GM12864 (cell line): ENCODE measurements at regions not wholly inside any gene's neighbourhood (a gene's known extent, or its start where the extent isn't known, plus 50 kb on each side); places are given as distances from the start of the nearest gene placed in this dataset.
A peak's percentile ranks its signal among the peaks of the same experiment; 100 is the strongest.

ENCODE experiments used
- DNase-seq: peaks from one replicate; pipeline ENCODE4 v3.0.0-alpha.2; 2011; ENCODE audit warnings: low read depth
- H3K4me3 ChIP-seq: 2 replicates; pipeline ENCODE4 v1.5.1; 2011; ENCODE audit warnings: mild to moderate bottlenecking, low read depth, low read length, control low read depth
- CTCF ChIP-seq: IDR thresholded peaks from 2 replicates; pipeline ENCODE4 v1.5.1; 2011; ENCODE audit warnings: low read depth, mild to moderate bottlenecking, moderate library complexity, low read length, control low read depth, inconsistent platforms; ENCODE audit errors: missing control alignments

DNA sequence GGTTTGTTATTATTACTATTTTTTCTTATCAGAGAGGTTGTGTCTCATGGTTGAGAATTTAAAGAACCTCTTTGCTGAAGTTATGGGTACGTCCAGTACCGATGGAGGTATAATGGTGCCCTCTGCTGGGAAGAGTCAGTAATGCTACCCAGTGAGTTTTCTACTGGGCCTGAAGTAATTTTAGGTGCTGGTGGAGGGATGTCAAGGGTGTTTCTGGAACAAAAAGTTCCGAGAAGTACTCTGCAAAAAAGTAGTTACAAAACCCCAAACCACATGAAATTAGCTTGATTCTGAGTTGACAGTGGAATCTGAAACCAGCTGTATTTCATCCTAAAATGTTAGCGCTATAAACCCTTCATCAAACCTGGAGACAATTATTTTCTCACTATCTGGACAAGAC, 102.5 kb upstream of the MID1 start:
- DNase-seq: peak; percentile 1
- H3K4me3 ChIP-seq: no peak overlapping the region
- peak; percentile 56 for TF ChIP-seq CTCF

DNA sequence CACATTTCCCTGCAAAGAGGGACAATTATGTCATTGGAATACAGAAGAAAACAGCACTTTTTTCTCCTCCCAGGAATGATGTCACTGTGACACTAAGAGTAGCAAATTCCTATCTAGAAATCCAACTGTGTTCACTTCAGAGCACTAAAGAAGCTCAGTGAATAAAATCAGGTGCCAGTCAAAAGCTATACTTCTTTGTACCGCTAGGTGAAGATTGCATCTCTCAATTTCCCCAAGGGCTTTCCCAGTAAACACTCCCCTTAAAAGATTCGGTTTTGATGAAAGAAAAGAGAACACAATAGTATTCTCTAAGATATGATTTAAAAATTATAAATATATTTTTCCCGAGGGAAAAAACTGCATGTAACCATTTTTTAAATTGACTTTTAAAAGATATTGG, 104.7 kb upstream of the MID1 start:
- no peak for DNase-seq
- H3K4me3 ChIP-seq: no peak overlapping the region
- peak; percentile 37 for TF ChIP-seq CTCF

DNA sequence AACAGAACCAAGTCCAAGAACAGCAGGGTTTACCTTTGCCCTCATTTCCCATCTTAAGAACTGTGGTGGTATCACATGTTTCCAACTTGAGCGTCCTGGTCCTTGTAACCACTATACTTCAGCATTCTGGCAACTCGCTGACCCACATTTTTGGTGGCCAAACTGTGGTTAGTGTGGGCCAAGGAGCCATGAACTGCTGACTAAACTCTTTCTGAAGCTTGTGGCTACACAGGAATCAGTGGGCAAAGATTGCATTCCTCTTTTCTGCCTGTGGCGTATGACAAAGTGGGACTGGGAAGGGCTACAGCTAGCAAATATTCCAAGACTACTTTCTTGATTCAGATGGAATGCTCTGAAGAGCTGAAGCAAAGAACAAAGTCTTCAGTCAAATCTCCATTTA, 106.3 kb upstream of the MID1 start:
- no peak for DNase-seq
- TF ChIP-seq CTCF: no peak

GRCh38 chrX:10728806-10729389, 108.5 kb upstream of the MID1 start:
- DNase-seq: no peak
- H3K4me3 ChIP-seq: no peak overlapping the region

More for the DNA sequence above, 106.3 kb upstream of the MID1 start:
- no peak overlapping the region for H3K4me3 ChIP-seq

GRCh38 chrX:10739426-10739825, 119.0 kb upstream of the MID1 start:
- DNase-seq: no peak
- no peak for TF ChIP-seq CTCF
- no peak overlapping the region for H3K4me3 ChIP-seq

More at GRCh38 chrX:10728806-10729389, 108.5 kb upstream of the MID1 start:
- no peak for TF ChIP-seq CTCF

GRCh38 chrX:10741003-10741402, 120.6 kb upstream of the MID1 start:
- TF ChIP-seq CTCF: no peak
- no peak overlapping the region for H3K4me3 ChIP-seq
- no peak for DNase-seq

DNA sequence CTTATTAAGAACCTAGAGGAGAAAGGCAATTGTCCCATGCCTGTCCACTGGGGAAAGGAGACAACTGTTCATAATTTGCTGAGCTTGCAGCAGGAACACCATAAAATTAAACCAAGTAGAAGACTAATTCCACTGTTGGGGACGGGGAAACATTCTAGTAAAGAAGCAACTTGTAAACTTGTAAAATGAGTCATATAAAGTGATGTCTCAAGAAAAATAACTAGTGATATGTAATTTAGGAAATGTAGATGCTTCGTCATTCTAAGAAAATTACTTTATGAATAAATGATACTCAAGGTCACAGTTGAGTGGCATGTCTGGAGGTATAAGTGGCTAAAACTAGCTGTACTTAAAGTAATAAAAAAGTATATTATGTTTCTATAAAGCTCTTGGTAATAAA, 121.2 kb upstream of the MID1 start:
- no peak overlapping the region for H3K4me3 ChIP-seq
- no peak for TF ChIP-seq CTCF
- DNase-seq: no peak
